ENCODE measurements at regions not wholly inside any gene's neighbourhood (a gene's known extent, or its start where the extent isn't known, plus 50 kb on each side); places are given as distances from the start of the nearest gene placed in this dataset.

DNA sequence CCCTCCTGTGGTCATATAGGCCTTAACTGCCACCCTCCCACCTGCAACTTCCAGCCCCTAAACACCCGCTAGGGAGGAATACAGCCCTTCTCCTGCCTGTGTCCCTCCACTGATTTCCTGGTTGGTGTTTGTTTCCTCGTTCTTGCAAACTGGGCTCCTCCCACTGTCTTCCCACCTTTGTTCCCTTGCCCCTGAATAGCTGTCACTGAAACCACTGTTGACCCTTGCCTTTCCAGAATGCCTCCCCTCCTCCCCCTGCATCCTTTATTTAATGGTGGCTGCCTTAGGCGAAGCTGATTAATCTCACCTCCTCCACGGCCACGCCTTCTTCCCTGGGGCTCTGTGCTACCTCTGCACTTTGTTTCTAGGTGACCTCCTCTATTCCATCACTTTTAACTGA lies 626.7 kb downstream of the BNC2 start:
- intact Hi-C loops (cut with micrococcal nuclease) = no loop called here
- no peak for DNase-seq
- no peaks in the 10 kb centered on the region for H3K4me1 Mint-ChIP-seq (ENCODE audit: low read depth)
- CTCF ChIA-PET = no interaction called here
- no peaks in the 10 kb centered on the region for H3K9me3 Mint-ChIP-seq
- no peak overlapping the region for H3K4me3 Mint-ChIP-seq
- H3K36me3 Mint-ChIP-seq (ENCODE audit: low read depth) = no peaks in the 10 kb centered on the region
- no peaks in the 10 kb centered on the region for H3K27me3 Mint-ChIP-seq (ENCODE audit: low read depth)
- H3K27ac Mint-ChIP-seq = no peak overlapping the region

DNA sequence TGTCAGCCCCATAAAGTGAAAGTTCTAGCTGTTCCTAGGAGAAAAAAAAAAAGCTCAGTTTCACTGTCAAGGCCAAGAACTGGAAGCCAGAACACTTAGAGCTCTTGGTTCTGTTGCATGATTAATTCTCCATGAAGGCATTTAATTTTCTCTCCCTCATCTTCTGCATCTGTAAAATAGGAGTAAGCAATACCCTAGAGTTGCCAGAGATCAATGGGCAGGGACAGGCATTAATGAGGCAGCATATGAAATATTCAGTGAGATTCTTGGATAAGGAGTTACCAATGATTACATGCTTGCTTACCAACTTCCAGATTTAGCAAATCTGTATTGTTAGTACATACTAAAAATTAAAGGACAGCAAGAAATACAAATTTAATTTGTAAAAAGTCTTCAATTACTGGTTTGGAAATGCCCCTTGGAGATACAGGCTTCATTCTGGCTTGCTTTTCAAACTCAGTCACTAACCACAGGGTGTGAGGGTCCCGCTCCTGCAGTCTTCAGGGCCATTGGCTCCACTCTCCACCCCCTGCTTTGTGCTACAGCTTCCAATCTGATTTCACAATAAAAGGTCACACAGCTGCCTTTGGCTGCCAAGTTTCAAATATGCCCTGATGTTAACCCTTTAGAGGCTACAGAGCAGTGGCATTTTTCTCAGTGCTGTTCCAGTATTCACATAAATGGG lies 624.6 kb downstream of the BNC2 start:
- no peak overlapping the region for H3K4me3 Mint-ChIP-seq
- H3K27ac Mint-ChIP-seq = no peak overlapping the region
- CTCF ChIA-PET = no interaction called here
- intact Hi-C loops (cut with micrococcal nuclease) = no loop called here
- DNase-seq = no peak
- no peaks in the 10 kb centered on the region for H3K9me3 Mint-ChIP-seq
- H3K36me3 Mint-ChIP-seq (ENCODE audit: low read depth) = no peaks in the 10 kb centered on the region
- H3K4me1 Mint-ChIP-seq (ENCODE audit: low read depth) = no peaks in the 10 kb centered on the region
- no peaks in the 10 kb centered on the region for H3K27me3 Mint-ChIP-seq (ENCODE audit: low read depth)

DNA sequence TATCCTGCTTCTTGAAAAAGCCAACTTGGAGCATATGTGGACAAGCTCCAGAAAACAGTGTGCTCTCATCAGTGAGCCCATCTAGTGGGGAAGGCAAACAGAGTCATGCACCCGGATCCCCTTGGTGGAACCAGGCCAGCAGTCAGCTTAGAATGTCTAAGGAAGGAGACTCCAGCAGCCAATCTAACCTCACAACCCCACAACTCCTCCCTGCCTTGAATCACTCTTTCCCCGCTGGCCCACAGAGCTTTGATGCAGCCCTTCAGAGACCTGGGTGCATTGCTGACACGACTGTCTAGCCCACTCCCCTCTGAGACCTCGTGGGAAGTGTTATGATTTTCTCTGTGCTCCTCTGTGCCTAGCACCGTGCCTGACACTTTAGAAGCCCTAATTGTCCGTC lies 623.7 kb downstream of the BNC2 start:
- no peaks in the 10 kb centered on the region for H3K36me3 Mint-ChIP-seq (ENCODE audit: low read depth)
- intact Hi-C loops (cut with micrococcal nuclease) = no loop called here
- no peak overlapping the region for H3K27ac Mint-ChIP-seq
- no peak for DNase-seq
- H3K27me3 Mint-ChIP-seq (ENCODE audit: low read depth) = no peaks in the 10 kb centered on the region
- CTCF ChIA-PET = no interaction called here
- no peak overlapping the region for H3K4me3 Mint-ChIP-seq
- H3K9me3 Mint-ChIP-seq = no peaks in the 10 kb centered on the region
- no peaks in the 10 kb centered on the region for H3K4me1 Mint-ChIP-seq (ENCODE audit: low read depth)

DNA sequence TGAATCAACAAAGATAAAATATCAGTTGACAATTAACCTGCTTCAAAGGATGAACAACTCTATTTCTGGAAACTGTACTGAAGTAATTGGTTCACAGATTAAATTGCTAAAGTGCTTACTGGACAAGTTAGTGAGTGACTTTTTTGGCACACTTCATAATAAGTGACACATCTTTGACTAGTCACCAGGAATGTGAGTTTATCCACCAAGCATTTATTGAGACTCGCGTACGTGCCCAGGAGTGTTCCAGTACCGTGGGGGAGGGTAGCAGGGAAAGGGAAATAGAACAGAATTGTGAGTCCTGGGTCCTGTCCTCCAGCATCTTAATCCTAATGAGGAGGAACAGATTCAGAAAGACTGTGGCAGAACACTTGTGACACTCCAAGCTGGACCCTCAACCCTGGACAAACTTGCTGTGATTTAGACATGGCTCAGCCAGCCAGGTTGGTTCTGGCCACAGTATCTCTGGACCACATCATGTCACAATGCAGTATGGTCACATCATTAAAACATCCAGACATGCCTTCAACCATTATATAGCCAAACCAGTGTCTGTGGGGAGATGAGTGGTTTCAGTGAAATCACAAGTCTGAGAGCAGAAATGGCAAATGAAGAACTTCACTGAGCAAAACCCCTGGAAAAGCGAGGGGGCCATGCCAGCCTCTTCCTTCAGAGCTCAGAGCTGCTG lies 623.1 kb downstream of the BNC2 start:
- Mint-ChIP-seq H3K9me3 (no peaks in the 10 kb centered on the region), H3K4me3 (no peak overlapping the region), H3K27me3 (ENCODE audit: low read depth) (no peaks in the 10 kb centered on the region), H3K27ac (no peak overlapping the region), H3K4me1 (ENCODE audit: low read depth) (no peaks in the 10 kb centered on the region), H3K36me3 (ENCODE audit: low read depth) (no peaks in the 10 kb centered on the region)
- intact Hi-C loops (cut with micrococcal nuclease) = no loop called here
- DNase-seq = no peak
- CTCF ChIA-PET = no interaction called here

DNA sequence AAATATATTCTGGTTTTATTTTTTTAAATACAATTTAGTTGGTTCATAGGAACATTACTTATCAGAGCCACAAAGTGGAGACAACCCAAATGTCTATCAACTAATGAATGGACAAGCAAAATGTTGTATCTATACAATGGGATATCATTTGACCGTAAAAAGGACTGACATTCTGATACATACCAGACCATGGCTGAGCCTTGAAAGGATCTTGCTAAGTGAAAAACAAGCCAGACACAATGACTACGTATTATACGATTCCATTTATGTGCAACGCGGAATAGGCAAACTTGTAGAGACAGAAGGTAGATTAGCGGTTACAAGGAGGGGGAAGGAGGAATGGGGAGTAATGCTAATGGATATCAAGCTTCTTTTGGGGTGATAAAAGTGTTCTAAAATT lies 621.6 kb downstream of the BNC2 start:
- CTCF ChIA-PET = interaction anchor here (0.6 kb wide), 1 partner anchor 294 kb away, joined by 3 read pairs; no protein-coding TSS in a partner anchor
- Mint-ChIP-seq H3K27ac (no peak overlapping the region), H3K27me3 (ENCODE audit: low read depth) (no peaks in the 10 kb centered on the region), H3K9me3 (no peaks in the 10 kb centered on the region), H3K4me1 (ENCODE audit: low read depth) (no peaks in the 10 kb centered on the region), H3K36me3 (ENCODE audit: low read depth) (no peaks in the 10 kb centered on the region), H3K4me3 (no peak overlapping the region)
- DNase-seq = no peak
- intact Hi-C loops (cut with micrococcal nuclease) = no loop called here

DNA sequence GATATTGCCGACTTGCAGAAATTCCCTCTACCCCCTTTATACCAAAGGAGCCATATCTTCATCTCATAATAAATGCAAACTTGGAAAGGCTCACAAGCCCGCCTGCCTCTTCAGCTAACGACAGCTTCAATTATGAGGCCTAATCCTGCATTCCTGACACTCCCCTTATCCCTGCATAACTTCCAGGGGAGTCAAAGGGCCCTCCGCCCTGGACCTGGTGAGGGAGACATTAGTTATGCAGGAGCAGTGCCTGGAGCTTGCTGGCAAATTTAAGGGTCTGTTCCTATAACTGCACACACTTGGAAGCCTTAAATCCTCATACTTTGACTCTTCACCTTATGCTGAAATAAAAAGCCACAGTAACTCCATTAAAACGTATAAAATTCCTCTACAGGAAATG lies 617.9 kb downstream of the BNC2 start:
- CTCF ChIA-PET = no interaction called here
- DNase-seq = no peak
- Mint-ChIP-seq H3K9me3 (no peaks in the 10 kb centered on the region), H3K27me3 (ENCODE audit: low read depth) (no peaks in the 10 kb centered on the region), H3K4me1 (ENCODE audit: low read depth) (no peaks in the 10 kb centered on the region), H3K36me3 (ENCODE audit: low read depth) (no peaks in the 10 kb centered on the region), H3K4me3 (no peak overlapping the region), H3K27ac (no peak overlapping the region)
- intact Hi-C loops (cut with micrococcal nuclease) = no loop called here

DNA sequence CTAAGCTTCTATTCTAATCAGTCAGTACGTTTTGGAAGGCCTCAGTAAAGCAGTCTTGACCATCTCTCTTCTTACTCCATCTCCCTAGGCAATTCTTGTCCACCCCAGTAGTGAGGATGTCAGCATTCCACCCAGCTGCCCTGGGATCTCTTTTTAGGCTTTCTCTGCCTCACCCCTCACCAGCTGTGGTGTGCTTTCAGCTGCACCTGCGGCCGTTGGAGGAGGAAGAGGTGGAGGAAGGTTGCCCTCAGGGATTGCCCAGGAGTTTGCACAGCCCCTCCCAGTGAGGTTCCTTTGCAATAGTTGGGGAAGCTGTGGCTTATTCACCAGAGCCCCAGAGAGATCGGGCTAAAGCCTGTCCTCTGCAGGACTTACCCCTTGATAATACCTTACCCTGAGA lies 615.8 kb downstream of the BNC2 start:
- no peak for DNase-seq
- Mint-ChIP-seq H3K4me1 (ENCODE audit: low read depth) (no peaks in the 10 kb centered on the region), H3K36me3 (ENCODE audit: low read depth) (no peaks in the 10 kb centered on the region), H3K4me3 (no peak overlapping the region), H3K9me3 (no peaks in the 10 kb centered on the region), H3K27ac (no peak overlapping the region), H3K27me3 (ENCODE audit: low read depth) (no peaks in the 10 kb centered on the region)
- CTCF ChIA-PET = interaction anchor here (0.5 kb wide), 1 partner anchor 486 kb away, joined by 3 read pairs; no protein-coding TSS in a partner anchor
- intact Hi-C loops (cut with micrococcal nuclease) = no loop called here

DNA sequence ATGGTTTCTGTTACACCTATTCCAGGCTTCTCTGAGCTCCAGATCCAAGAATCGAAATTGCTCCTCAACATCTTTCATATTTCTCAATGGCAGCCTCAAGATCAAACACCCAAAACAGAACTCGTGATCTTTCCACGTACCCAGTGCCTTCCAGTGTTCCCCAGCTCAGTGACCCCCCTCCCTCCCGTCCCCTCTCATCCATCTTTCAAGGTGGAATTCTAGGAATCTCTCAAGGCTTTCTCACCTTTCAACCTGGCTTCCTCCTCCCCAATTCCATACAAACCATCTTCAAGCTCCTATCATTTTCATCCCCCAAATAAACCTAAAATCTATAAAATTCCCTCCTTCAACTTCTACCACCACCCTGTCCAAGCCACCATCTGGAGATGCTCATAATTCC lies 615.3 kb downstream of the BNC2 start:
- Mint-ChIP-seq H3K36me3 (ENCODE audit: low read depth) (no peaks in the 10 kb centered on the region), H3K27me3 (ENCODE audit: low read depth) (no peaks in the 10 kb centered on the region), H3K27ac (no peak overlapping the region), H3K4me1 (ENCODE audit: low read depth) (no peaks in the 10 kb centered on the region), H3K9me3 (no peaks in the 10 kb centered on the region), H3K4me3 (no peak overlapping the region)
- intact Hi-C loops (cut with micrococcal nuclease) = no loop called here
- no peak for DNase-seq
- CTCF ChIA-PET = interaction anchor here (0.5 to 0.7 kb wide), 2 partner anchors 72 to 486 kb away, joined by 3 to 7 read pairs; no protein-coding TSS in a partner anchor

DNA sequence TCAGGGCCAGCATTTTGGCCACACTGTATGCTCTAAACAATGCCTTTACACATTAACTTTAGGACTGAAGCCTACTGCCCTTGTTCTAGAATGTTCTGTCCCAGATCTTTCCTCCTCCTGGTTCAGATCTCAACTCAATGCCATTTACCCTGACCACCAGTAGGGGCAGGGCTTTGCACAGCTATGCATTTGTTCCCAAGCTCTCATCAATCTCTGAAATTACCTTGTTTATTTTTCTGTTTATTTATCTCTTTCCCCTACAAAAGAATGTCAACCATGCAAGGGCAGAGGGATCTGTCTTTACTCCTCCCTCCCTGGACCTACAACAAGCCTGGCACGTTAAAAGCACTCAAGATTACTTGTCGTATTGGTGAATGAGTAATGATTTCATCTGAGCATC lies 612.9 kb downstream of the BNC2 start:
- CTCF ChIA-PET = no interaction called here
- intact Hi-C loops (cut with micrococcal nuclease) = no loop called here
- no peaks in the 10 kb centered on the region for H3K27me3 Mint-ChIP-seq (ENCODE audit: low read depth)

DNA sequence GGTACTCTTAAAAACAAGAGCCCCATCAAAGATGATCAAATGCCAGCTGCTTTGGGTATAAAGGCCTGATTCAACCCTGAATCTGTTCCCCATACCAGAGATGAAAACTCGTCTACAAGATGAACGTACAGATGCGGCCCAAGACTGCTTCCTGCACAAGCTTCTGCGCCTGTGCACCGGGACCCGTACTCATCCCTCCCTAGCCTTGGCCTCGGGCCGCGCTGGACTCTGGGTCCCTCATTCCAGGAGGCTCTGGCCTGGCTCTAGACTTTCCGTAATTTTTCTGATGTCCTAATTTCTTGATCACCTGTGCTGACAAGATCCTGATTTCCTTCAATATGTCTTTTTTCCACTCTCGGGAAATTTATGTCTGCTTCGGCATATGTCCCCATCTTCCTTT lies 612.3 kb downstream of the BNC2 start:
- Mint-ChIP-seq H3K9me3 (no peaks in the 10 kb centered on the region), H3K27me3 (ENCODE audit: low read depth) (no peaks in the 10 kb centered on the region), H3K27ac (no peak overlapping the region), H3K4me3 (no peak overlapping the region), H3K4me1 (ENCODE audit: low read depth) (no peaks in the 10 kb centered on the region), H3K36me3 (ENCODE audit: low read depth) (no peaks in the 10 kb centered on the region)
- no peak for DNase-seq
- CTCF ChIA-PET = no interaction called here
- intact Hi-C loops (cut with micrococcal nuclease) = no loop called here

More for the DNA sequence above, 612.9 kb downstream of the BNC2 start:
- H3K4me3 Mint-ChIP-seq = no peak overlapping the region
- DNase-seq = no peak
- no peak overlapping the region for H3K27ac Mint-ChIP-seq
- H3K4me1 Mint-ChIP-seq (ENCODE audit: low read depth) = no peaks in the 10 kb centered on the region
- no peaks in the 10 kb centered on the region for H3K9me3 Mint-ChIP-seq
- H3K36me3 Mint-ChIP-seq (ENCODE audit: low read depth) = no peaks in the 10 kb centered on the region

DNA sequence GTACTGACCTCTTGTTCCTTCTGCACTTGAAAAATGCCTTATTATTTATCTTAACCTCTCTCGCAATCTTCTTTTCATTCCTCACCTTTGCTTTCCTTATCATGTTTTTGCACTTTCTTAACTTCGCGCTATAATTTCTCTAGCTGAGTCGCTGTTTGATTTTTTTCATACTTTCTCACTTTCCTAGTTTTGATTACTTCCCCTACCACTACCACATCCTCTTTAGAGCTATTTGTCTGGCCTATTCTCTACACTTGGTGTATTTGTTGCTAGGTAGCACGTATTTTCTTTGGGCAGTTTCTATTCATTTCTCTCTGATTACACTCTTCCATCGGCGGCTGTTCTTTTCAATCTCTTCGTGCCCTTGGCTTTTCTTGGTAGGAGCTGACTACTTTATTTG lies 611.8 kb downstream of the BNC2 start:
- CTCF ChIA-PET = no interaction called here
- Mint-ChIP-seq H3K36me3 (ENCODE audit: low read depth) (no peaks in the 10 kb centered on the region), H3K27ac (no peak overlapping the region), H3K4me1 (ENCODE audit: low read depth) (no peaks in the 10 kb centered on the region), H3K27me3 (ENCODE audit: low read depth) (no peaks in the 10 kb centered on the region), H3K9me3 (no peaks in the 10 kb centered on the region), H3K4me3 (no peak overlapping the region)
- intact Hi-C loops (cut with micrococcal nuclease) = no loop called here
- DNase-seq = no peak

DNA sequence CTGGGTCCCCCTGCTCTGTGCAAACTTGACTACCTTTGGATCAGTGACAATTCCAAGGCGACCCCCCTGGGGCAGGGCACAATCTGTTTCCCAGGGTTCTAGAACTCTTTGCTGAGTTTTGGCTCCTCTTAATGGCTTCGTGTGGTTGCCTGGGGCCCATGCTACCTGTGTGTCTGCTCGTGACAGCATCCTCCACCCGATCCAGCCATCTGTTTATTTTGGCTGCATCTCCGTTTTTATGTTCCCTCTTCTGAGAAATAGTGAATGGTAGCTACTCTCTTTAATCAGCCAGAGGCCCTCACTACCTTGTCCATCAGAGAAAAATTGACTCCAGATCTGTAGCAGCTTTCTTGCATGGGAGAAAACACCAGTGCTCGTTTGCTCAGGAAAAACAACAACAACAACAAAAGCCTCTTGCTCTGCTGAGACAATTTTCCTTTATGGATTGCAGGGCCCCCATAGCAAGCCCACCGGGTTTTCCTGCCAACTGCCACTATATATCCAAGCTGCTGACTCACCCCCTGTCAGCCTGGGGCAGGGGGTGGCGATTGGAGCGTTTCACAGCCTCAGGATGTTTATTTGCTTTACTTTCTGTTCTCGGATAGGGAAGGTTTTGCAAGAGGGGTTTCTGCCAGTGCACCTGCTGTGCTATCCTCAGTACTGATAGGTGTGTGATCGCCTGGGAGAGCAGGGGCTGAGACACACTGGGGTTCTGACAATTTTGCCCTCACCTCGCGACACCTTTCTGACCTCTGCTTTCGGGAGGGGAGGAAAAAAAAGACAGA lies 607.8 kb downstream of the BNC2 start:
- no peak overlapping the region for H3K4me3 Mint-ChIP-seq
- CTCF ChIA-PET = no interaction called here
- H3K27ac Mint-ChIP-seq = no peak overlapping the region
- no peaks in the 10 kb centered on the region for H3K4me1 Mint-ChIP-seq (ENCODE audit: low read depth)
- H3K27me3 Mint-ChIP-seq (ENCODE audit: low read depth) = peaks cover 2% of the 10 kb centered on the region
- H3K36me3 Mint-ChIP-seq (ENCODE audit: low read depth) = no peaks in the 10 kb centered on the region
- H3K9me3 Mint-ChIP-seq = peaks cover 3% of the 10 kb centered on the region
- intact Hi-C loops (cut with micrococcal nuclease) = no loop called here
- DNase-seq = no peak

DNA sequence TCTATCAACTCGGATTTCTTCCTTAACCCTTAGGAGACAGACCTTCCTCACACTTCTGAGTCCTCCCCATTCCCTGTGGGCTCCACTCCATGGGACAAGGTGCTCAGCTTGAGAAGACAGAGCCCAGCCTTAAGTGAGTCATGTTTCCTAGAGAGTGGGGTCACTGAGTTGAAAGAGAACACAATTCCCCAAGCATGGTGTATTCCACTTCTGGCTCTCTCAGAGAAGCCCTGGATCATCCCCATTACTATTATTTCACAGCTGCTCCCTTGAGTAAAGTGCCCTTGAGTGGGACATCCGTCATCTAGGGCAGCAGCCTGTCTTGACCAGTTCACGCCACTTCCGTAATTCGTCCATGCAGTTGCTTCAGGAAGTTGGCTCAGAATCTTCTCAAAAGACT lies 604.8 kb downstream of the BNC2 start:
- Mint-ChIP-seq H3K27ac (no peak overlapping the region), H3K4me3 (no peak overlapping the region), H3K4me1 (ENCODE audit: low read depth) (no peaks in the 10 kb centered on the region), H3K27me3 (ENCODE audit: low read depth) (peaks cover 2% of the 10 kb centered on the region), H3K9me3 (peaks cover 3% of the 10 kb centered on the region), H3K36me3 (ENCODE audit: low read depth) (no peaks in the 10 kb centered on the region)
- CTCF ChIA-PET = no interaction called here
- intact Hi-C loops (cut with micrococcal nuclease) = no loop called here
- no peak for DNase-seq
